ENCODE measurements at regions not wholly inside any gene's neighbourhood (a gene's known extent, or its start where the extent isn't known, plus 50 kb on each side); places are given as distances from the start of the nearest gene placed in this dataset.

- DNase-seq (ENCODE audit: low read depth, low spot score) (no peak), ATAC-seq (no peak)
- Histone ChIP-seq H3K9me2 (ENCODE audit: insufficient read depth) (no peaks in the 10 kb centered on the region), H3K27me3 (ENCODE audit: insufficient read depth, low read length) (no peaks in the 10 kb centered on the region), H3K4me1 (ENCODE audit: control insufficient read depth in 1 of 2, insufficient read depth in 2 of 2, low read length in 2 of 2) (no peaks in the 10 kb centered on the region), H3K9ac (ENCODE audit: low read length) (no peak overlapping the region), H3K79me2 (ENCODE audit: insufficient read depth, low read length) (no peaks in the 10 kb centered on the region), H4K20me1 (ENCODE audit: insufficient read depth) (no peaks in the 10 kb centered on the region), H2AFZ (ENCODE audit: low read depth, low read length, poor library complexity, severe bottlenecking) (no peak overlapping the region), H3K9me3 (ENCODE audit: control insufficient read depth in 1 of 2, insufficient read depth in 1 of 2, low read depth in 1 of 2, low read length in 2 of 2) (no peaks in the 10 kb centered on the region), H3K4me2 (ENCODE audit: low read length) (no peak overlapping the region), H3K4me3 (replicated peaks in 1 of 2; ENCODE audit: low read depth in 1 of 2, low read length in 2 of 2) (no peak overlapping the region), H3K36me3 (ENCODE audit: control insufficient read depth in 1 of 2, insufficient read depth in 2 of 2, low read length in 2 of 2) (no peaks in the 10 kb centered on the region), H3K27ac (ENCODE audit: low read depth, low read length) (no peak overlapping the region)
- intact Hi-C loops (cut with micrococcal nuclease): no loop called here
- RAD21 ChIA-PET (ENCODE audit: low non-redundant PET in 1 of 2, low total read pairs in 2 of 2, uncharacterized antibody in 2 of 2, unreplicated experiment in 2 of 2): no interaction called here
- CTCF ChIA-PET: no interaction called here
- TF ChIP-seq EZH2 (IDR thresholded peaks at IDR 0.05): no peak
- POLR2A ChIA-PET: no interaction called here
- BruUV-seq (replicated peaks): no TSS peak
Measured at GRCh38 chr7:18210788-18211187, 183.1 kb upstream of the PRPS1L1 start.

DNA sequence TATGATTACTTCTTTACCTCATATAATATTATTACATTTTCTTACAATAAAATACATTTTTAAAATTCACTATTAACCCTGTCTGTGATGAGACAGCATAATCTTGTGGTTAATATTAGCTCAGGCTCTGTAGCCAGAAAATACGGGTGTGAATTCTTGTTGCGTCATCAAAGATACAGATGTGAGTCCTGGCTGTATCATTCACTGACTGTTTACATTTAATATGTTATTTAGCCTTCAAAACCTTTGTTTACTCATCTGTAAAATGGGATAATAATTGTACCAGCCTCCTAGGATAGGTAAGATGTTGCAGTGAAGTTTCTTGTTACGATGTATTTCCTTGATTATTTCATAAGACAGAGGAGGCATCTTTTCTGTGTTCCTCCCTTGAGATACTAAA, 184.7 kb upstream of the PRPS1L1 start:
- no peaks in the 10 kb centered on the region for H3K9me2 ChIP-seq (ENCODE audit: insufficient read depth)
- no peak overlapping the region for H3K4me2 ChIP-seq (ENCODE audit: low read length)
- ChIA-PET RAD21 (ENCODE audit: low non-redundant PET in 1 of 2, low total read pairs in 2 of 2, uncharacterized antibody in 2 of 2, unreplicated experiment in 2 of 2) (no interaction called here), CTCF (no interaction called here), POLR2A (no interaction called here)
- H3K79me2 ChIP-seq (ENCODE audit: insufficient read depth, low read length): no peaks in the 10 kb centered on the region
- H4K20me1 ChIP-seq (ENCODE audit: insufficient read depth): no peaks in the 10 kb centered on the region
- no peaks in the 10 kb centered on the region for H3K27me3 ChIP-seq (ENCODE audit: insufficient read depth, low read length)
- H3K27ac ChIP-seq (ENCODE audit: low read depth, low read length): no peak overlapping the region
- no peaks in the 10 kb centered on the region for H3K36me3 ChIP-seq (ENCODE audit: control insufficient read depth in 1 of 2, insufficient read depth in 2 of 2, low read length in 2 of 2)
- intact Hi-C loops (cut with micrococcal nuclease): no loop called here
- no peak overlapping the region for H3K9ac ChIP-seq (ENCODE audit: low read length)
- no peak overlapping the region for H2AFZ ChIP-seq (ENCODE audit: low read depth, low read length, poor library complexity, severe bottlenecking)
- H3K4me3 ChIP-seq (replicated peaks in 1 of 2; ENCODE audit: low read depth in 1 of 2, low read length in 2 of 2): no peak overlapping the region
- no peaks in the 10 kb centered on the region for H3K9me3 ChIP-seq (ENCODE audit: control insufficient read depth in 1 of 2, insufficient read depth in 1 of 2, low read depth in 1 of 2, low read length in 2 of 2)
- H3K4me1 ChIP-seq (ENCODE audit: control insufficient read depth in 1 of 2, insufficient read depth in 2 of 2, low read length in 2 of 2): no peaks in the 10 kb centered on the region
- DNase-seq (ENCODE audit: low read depth, low spot score): no peak
- BruUV-seq (replicated peaks): no TSS peak
- ATAC-seq: no peak
- TF ChIP-seq JUND (IDR thresholded peaks at IDR 0.05): no peak
- TF ChIP-seq, protein P1, sequence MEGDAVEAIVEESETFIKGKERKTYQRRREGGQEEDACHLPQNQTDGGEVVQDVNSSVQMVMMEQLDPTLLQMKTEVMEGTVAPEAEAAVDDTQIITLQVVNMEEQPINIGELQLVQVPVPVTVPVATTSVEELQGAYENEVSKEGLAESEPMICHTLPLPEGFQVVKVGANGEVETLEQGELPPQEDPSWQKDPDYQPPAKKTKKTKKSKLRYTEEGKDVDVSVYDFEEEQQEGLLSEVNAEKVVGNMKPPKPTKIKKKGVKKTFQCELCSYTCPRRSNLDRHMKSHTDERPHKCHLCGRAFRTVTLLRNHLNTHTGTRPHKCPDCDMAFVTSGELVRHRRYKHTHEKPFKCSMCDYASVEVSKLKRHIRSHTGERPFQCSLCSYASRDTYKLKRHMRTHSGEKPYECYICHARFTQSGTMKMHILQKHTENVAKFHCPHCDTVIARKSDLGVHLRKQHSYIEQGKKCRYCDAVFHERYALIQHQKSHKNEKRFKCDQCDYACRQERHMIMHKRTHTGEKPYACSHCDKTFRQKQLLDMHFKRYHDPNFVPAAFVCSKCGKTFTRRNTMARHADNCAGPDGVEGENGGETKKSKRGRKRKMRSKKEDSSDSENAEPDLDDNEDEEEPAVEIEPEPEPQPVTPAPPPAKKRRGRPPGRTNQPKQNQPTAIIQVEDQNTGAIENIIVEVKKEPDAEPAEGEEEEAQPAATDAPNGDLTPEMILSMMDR (IDR thresholded peaks at IDR 0.05 in 2 of 3, conservative IDR thresholded peaks at IDR 0.05 in 1 of 3; ENCODE audit: borderline replicate concordance in 1 of 3, insufficient read depth in 1 of 3, low read depth in 2 of 3, low read length in 2 of 3): no peak
- TF ChIP-seq REST (IDR thresholded peaks at IDR 0.05; ENCODE audit: low read depth): no peak
- no peak for TF ChIP-seq YY1 (IDR thresholded peaks at IDR 0.05; ENCODE audit: extremely low read depth, insufficient replicate concordance, low read depth, low read length)
- no peak for TF ChIP-seq FOSL1 (IDR thresholded peaks at IDR 0.05; ENCODE audit: low read depth)
- no peak for TF ChIP-seq POLR2AphosphoS5 (IDR thresholded peaks at IDR 0.05; ENCODE audit: low read depth, low read length)
- TF ChIP-seq EZH2 (IDR thresholded peaks at IDR 0.05): no peak
- no peak for TF ChIP-seq CBX3 (IDR thresholded peaks at IDR 0.05; ENCODE audit: low read depth)
- no peak for TF ChIP-seq RAD21 (IDR thresholded peaks at IDR 0.05; ENCODE audit: low read depth)
- no peak for TF ChIP-seq ZNF274 (IDR thresholded peaks at IDR 0.05; ENCODE audit: low read depth, low read length)
- no peak for TF ChIP-seq SP1 (IDR thresholded peaks at IDR 0.05; ENCODE audit: low read depth)
- TF ChIP-seq POLR2A (IDR thresholded peaks at IDR 0.05; ENCODE audit: borderline replicate concordance, extremely low read depth, insufficient read depth, insufficient read length): no peak
- TF ChIP-seq TCF7L2 (IDR thresholded peaks at IDR 0.05; ENCODE audit: borderline replicate concordance, extremely low read depth, insufficient read depth, insufficient read length): no peak
- no peak for TF ChIP-seq EZH2phosphoT487 (IDR thresholded peaks at IDR 0.05; ENCODE audit: borderline replicate concordance)
- no peak for TF ChIP-seq EGR1 (IDR thresholded peaks at IDR 0.05; ENCODE audit: low read depth)
- TF ChIP-seq ZFX (IDR thresholded peaks at IDR 0.05): no peak
- TF ChIP-seq SRF (IDR thresholded peaks at IDR 0.05; ENCODE audit: low read depth): no peak
- TF ChIP-seq MAX (IDR thresholded peaks at IDR 0.05): no peak
